ENCODE measurements at regions not wholly inside any gene's neighbourhood (a gene's known extent, or its start where the extent isn't known, plus 50 kb on each side); places are given as distances from the start of the nearest gene placed in this dataset.

DNA sequence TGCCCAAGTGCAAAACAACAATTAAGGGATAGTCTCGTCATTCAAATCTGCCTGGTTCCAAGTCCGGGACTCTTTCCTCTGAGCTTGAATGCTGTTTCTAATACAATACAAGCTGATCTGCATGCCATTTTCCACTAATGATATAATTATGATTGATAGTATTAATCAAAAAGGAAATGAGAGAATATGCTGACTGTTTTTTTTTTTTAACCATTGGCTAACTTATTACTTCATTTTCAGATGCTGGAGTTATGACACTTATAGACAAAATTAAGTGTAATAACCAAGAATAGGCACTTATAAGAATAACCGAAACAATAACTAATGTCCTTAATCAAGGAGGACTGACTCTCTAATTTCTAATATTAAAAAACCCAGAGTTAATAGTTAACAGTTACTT is 343.6 kb downstream of the LPIN1 start:
- Histone ChIP-seq H3K4me3 (no peak overlapping the region), H3K27ac (no peak overlapping the region), H3K9me3 (ENCODE audit: low read depth) (no peaks in the 10 kb centered on the region), H3K36me3 (no peaks in the 10 kb centered on the region), H3K4me1 (ENCODE audit: low read depth) (no peaks in the 10 kb centered on the region), H3K27me3 (no peaks in the 10 kb centered on the region)
- no peak for TF ChIP-seq CTCF (IDR thresholded peaks at IDR 0.05; ENCODE audit: low read depth, low read length)
- DNase-seq (ENCODE audit: low read depth in 1 of 2, low spot score in 1 of 2), result no peak

DNA sequence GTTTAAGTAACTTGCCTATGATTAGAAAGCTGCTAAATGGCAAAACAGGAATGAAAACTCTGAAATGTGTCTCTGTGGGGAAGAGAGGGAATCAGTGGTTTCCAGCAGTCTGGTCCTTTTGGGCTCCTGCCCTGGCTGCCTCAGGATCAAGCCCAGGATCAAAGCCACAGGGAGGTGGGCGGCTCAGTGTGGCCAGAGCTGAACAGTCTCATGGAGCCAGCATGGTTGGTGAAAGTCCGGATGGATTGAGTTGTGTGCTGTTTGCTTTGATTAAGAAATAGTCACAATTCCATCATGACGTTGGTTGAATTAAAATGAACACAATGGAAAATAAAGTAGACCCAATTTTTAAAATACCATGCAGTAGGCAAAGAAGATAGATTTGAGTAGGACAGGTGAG is 344.2 kb downstream of the LPIN1 start:
- H3K9me3 ChIP-seq (ENCODE audit: low read depth), result no peaks in the 10 kb centered on the region
- no peaks in the 10 kb centered on the region for H3K4me1 ChIP-seq (ENCODE audit: low read depth)
- H3K27ac ChIP-seq, result no peak overlapping the region
- H3K27me3 ChIP-seq, result no peaks in the 10 kb centered on the region
- no peak overlapping the region for H3K4me3 ChIP-seq
- no peak for TF ChIP-seq CTCF (IDR thresholded peaks at IDR 0.05; ENCODE audit: low read depth, low read length)
- H3K36me3 ChIP-seq, result no peaks in the 10 kb centered on the region
- DNase-seq (ENCODE audit: low read depth in 1 of 2, low spot score in 1 of 2), result no peak

DNA sequence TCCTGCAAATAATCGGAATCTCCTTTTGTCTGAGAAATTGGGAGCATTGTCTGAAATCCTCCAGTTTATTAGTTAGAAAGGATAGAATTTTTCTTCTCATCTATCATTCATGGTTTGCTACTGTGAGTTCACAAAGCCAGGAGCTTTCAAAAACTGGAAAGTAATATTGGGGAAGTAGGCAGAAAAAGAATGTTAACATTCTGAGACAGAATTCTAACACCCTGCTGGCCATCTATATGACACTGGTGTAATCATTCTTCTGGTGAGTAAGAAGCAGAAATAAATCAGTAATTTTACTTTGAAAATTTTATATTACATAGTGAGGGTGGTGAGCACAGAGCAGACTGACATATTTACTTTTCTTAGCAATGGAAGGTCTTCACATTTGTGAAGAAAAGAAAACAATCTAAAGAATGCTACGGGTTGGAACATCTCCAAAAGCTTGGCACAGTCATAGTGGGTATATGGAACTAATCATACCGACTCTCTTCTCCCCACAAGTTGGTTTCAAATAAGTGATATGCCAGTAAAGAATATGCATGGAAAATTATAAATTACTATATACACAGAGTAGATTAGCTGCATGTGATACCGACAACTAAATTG is 344.9 kb downstream of the LPIN1 start:
- TF ChIP-seq CTCF (IDR thresholded peaks at IDR 0.05; ENCODE audit: low read depth, low read length), result no peak
- no peaks in the 10 kb centered on the region for H3K36me3 ChIP-seq
- no peaks in the 10 kb centered on the region for H3K27me3 ChIP-seq
- H3K4me3 ChIP-seq, result no peak overlapping the region
- H3K27ac ChIP-seq, result no peak overlapping the region
- DNase-seq (ENCODE audit: low read depth in 1 of 2, low spot score in 1 of 2), result no peak
- no peaks in the 10 kb centered on the region for H3K9me3 ChIP-seq (ENCODE audit: low read depth)
- no peaks in the 10 kb centered on the region for H3K4me1 ChIP-seq (ENCODE audit: low read depth)

DNA sequence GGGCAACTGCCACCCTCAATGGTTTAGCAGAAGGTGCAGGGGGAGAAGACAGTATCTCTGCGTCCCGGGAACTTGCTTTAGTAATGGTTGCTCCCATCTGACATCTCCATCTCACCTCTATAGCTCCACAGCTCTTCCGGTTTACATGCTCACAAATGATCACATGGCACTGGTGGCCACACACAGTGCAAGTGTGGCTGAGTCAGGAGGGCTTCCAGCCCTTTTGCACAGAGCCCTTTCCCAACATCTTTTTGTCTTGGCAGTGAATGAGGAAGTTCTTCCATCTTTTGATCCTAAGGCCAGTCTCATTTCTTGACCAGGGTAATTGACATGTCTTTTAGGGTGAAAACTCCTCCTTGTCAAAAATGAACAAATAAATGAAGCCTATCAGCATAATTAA is 347.7 kb downstream of the LPIN1 start:
- Histone ChIP-seq H3K27ac (no peak overlapping the region), H3K4me1 (ENCODE audit: low read depth) (no peaks in the 10 kb centered on the region), H3K27me3 (no peaks in the 10 kb centered on the region), H3K9me3 (ENCODE audit: low read depth) (no peaks in the 10 kb centered on the region), H3K4me3 (no peak overlapping the region), H3K36me3 (no peaks in the 10 kb centered on the region)
- no peak for TF ChIP-seq CTCF (IDR thresholded peaks at IDR 0.05; ENCODE audit: low read depth, low read length)
- DNase-seq (ENCODE audit: low read depth in 1 of 2, low spot score in 1 of 2), result no peak

DNA sequence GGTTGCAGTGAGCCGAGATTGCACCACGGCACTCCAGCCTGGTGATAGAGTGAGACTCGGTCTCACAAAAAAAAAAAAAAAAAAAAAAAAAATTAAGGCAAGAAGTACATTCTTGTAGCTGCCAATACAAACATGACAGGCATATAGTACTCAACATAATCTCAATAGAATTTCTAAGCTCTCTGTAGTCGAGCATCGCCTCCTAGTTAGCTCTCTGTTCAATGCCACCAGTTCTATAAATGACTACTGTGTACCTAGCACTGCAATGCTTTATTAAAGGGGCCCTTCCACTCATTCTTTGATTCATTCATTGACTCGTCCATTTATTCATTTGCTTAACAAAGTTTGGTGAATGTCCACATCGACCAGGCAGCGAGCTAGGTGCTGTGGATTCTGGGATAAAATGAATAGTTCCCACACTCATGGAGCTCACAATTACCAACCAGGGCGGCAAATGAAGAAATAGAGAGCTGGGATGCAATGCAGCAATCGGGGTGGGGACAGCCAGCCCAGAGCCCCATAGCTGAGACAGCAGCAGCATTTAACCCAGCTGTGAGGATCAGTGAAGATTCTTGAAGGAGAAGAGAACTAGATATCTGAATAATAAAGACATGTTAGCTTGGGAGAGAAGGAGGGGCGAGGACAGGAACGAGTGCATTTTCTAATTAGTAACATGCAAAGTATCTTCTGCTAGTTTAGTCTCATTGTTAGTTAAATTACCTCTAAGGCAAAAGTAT is 349.8 kb downstream of the LPIN1 start:
- no peak for DNase-seq (ENCODE audit: low read depth in 1 of 2, low spot score in 1 of 2)
- H3K27ac ChIP-seq, result no peak overlapping the region
- TF ChIP-seq CTCF (IDR thresholded peaks at IDR 0.05; ENCODE audit: low read depth, low read length), result no peak
- no peaks in the 10 kb centered on the region for H3K9me3 ChIP-seq (ENCODE audit: low read depth)
- no peaks in the 10 kb centered on the region for H3K4me1 ChIP-seq (ENCODE audit: low read depth)
- no peaks in the 10 kb centered on the region for H3K27me3 ChIP-seq
- H3K36me3 ChIP-seq, result no peaks in the 10 kb centered on the region
- no peak overlapping the region for H3K4me3 ChIP-seq

Data from cardiac muscle cell (in vitro differentiated cells and primary cell).